Sigmoid colon (tissue), 6 donors: ENCODE measurements at regions not wholly inside any gene's neighbourhood (a gene's known extent, or its start where the extent isn't known, plus 50 kb on each side); places are given as distances from the start of the nearest gene placed in this dataset.

Experiments used
- DNase-seq: peaks from one replicate; pipeline ENCODE4 v3.0.0-alpha.2; 2019
- H3K27ac ChIP-seq, 4 donors: fragments of 200-600 bp; sonication (generic); one replicate each; pipeline ENCODE4 v1.5.1; 2016 to 2019; ENCODE audit warnings: mild to moderate bottlenecking in 1 of 4
- H3K27me3 ChIP-seq, 3 donors: fragments of 200-600 bp; sonication (generic); one replicate each; pipeline ENCODE4 v1.5.1; 2019; ENCODE audit warnings: mild to moderate bottlenecking in 1 of 3
- H3K36me3 ChIP-seq, 4 donors: fragments of 200-600 bp; sonication (generic); one replicate each; pipeline ENCODE4 v1.5.1; 2016 to 2019
- H3K4me1 ChIP-seq, 4 donors: fragments of 200-600 bp; sonication (generic); one replicate each; pipeline ENCODE4 v1.5.1; 2017 to 2019
- H3K4me3 ChIP-seq, 4 donors: fragments of 200-600 bp; sonication (generic); one replicate each; pipeline ENCODE4 v1.5.1; 2017 to 2019; ENCODE audit warnings: mild to moderate bottlenecking in 2 of 4, moderate library complexity in 1 of 4
- H3K9me3 ChIP-seq, 4 donors: fragments of 200-600 bp in 3 of 4; sonication (generic) in 3 of 4; one replicate each; pipeline versions ENCODE4 v1.5.1 to v1.6.1; 2013 to 2019
- EP300 ChIP-seq, 4 donors: sonication (generic); formaldehyde crosslinking; IDR thresholded peaks; one replicate each; pipeline ENCODE4 v1.6.1; 2017; ENCODE audit warnings: antibody characterized with exemption in 4 of 4
- POLR2A ChIP-seq, 2 donors: fragments of 450-650 bp; IDR thresholded peaks; one replicate each; pipeline ENCODE4 v1.6.1; 2016; ENCODE audit warnings: antibody characterized with exemption in 2 of 2, mild to moderate bottlenecking in 2 of 2, moderate library complexity in 2 of 2
- POLR2AphosphoS5 ChIP-seq, 4 donors: sonication (generic); formaldehyde crosslinking; IDR thresholded peaks; one replicate each; pipeline ENCODE4 v1.6.1; 2017; ENCODE audit warnings: antibody characterized with exemption in 4 of 4
- WGBS, 2 donors: extraction: QIAGEN DNeasy Blood & Tissue Kit; methylation state at CpG; one replicate each; pipeline ENCODE4 v1.1.7; 2013; 5-methylcytosine and 5-hydroxymethylcytosine counted together
- intact Hi-C: fragments of 100-400 bp; cut with DNase I; formaldehyde crosslinking; loops from one replicate; pipeline ENCODE4 v1.15.1; 2023
- TF ChIP-seq, protein P1 (sequence below), 4 experiments: fragments of 450-650 bp in 3 of 4; fragments of 200-600 bp in 1 of 4; IDR thresholded peaks; one replicate each; pipeline ENCODE4 v1.5.1; 2016 to 2019; ENCODE audit warnings: antibody characterized with exemption in 4 of 4, mild to moderate bottlenecking in 3 of 4, moderate library complexity in 2 of 4
- donor health status: healthy with polysubstance abuse.
- donor health status: healthy.

DNA sequence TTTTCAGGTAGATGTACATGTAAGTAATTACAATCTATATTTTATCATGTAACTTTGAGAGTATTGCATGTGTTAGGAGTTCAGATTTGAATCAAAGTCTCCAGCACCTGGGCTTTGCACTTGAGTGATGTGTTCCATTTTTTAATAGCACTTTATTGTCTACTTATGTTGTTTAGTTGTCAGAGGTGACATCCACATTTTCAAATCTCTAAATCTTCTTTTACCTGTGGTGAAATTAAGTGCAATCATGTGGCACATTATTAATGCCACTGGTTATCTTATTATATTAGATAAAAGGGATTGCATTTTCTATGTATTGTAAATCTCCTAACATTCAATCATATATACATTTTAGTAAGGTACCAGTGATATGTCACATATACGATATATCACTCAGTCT is 333.4 kb downstream of the AASDHPPT start:
- Histone ChIP-seq H3K4me3 (no peak overlapping the region), H3K27ac (no peak overlapping the region), H3K4me1 (no peaks in the 10 kb centered on the region), H3K36me3 (no peaks in the 10 kb centered on the region), H3K9me3 (no peaks in the 10 kb centered on the region), H3K27me3 (no peaks in the 10 kb centered on the region)
- 84 to 90% methylated on average over 1 of the region's 1 CpG for WGBS, 2 donors
- DNase-seq: no peak
- TF ChIP-seq POLR2A (IDR thresholded peaks at IDR 0.05) (no peak), EP300 (IDR thresholded peaks at IDR 0.05) (no peak), POLR2AphosphoS5 (IDR thresholded peaks at IDR 0.05) (no peak)
- TF ChIP-seq, protein P1, sequence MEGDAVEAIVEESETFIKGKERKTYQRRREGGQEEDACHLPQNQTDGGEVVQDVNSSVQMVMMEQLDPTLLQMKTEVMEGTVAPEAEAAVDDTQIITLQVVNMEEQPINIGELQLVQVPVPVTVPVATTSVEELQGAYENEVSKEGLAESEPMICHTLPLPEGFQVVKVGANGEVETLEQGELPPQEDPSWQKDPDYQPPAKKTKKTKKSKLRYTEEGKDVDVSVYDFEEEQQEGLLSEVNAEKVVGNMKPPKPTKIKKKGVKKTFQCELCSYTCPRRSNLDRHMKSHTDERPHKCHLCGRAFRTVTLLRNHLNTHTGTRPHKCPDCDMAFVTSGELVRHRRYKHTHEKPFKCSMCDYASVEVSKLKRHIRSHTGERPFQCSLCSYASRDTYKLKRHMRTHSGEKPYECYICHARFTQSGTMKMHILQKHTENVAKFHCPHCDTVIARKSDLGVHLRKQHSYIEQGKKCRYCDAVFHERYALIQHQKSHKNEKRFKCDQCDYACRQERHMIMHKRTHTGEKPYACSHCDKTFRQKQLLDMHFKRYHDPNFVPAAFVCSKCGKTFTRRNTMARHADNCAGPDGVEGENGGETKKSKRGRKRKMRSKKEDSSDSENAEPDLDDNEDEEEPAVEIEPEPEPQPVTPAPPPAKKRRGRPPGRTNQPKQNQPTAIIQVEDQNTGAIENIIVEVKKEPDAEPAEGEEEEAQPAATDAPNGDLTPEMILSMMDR (IDR thresholded peaks at IDR 0.05): no peak
- intact Hi-C loops: no loop called here

DNA sequence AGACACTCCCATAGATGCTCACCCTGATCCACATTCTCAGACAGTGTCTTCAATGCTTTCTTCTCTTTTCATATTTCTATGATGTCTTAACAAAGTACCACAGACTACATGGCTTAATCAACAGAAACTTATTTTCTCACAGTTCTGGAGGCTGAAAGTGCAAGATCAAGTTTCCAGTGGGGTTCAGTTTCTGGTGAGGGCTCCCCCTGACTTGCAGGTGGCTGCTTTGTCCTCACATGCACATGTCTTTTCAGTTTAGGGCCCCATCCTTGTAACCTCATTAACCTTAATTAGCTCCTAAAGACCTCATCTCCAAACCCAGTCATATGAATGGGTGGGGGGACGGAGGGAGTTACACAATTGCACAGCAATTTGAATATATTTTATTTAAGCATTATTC is 335.8 kb downstream of the AASDHPPT start:
- Histone ChIP-seq H3K4me1 (no peaks in the 10 kb centered on the region), H3K4me3 (no peak overlapping the region), H3K36me3 (no peaks in the 10 kb centered on the region), H3K9me3 (no peaks in the 10 kb centered on the region), H3K27me3 (no peaks in the 10 kb centered on the region), H3K27ac (no peak overlapping the region)
- intact Hi-C loops: no loop called here
- TF ChIP-seq, protein P1 (IDR thresholded peaks at IDR 0.05): no peak
- TF ChIP-seq EP300 (IDR thresholded peaks at IDR 0.05): no peak
- TF ChIP-seq POLR2AphosphoS5 (IDR thresholded peaks at IDR 0.05): no peak
- no peak for TF ChIP-seq POLR2A (IDR thresholded peaks at IDR 0.05)
- DNase-seq: no peak
- 76 to 88% methylated on average over 1 of the region's 1 CpG for WGBS, 2 donors

- WGBS, 2 donors: 64 to 79% methylated on average over 5 of the region's 5 CpGs
- Histone ChIP-seq H3K9me3 (no peaks in the 10 kb centered on the region), H3K27ac (no peak overlapping the region), H3K4me1 (no peaks in the 10 kb centered on the region), H3K4me3 (no peak overlapping the region), H3K36me3 (no peaks in the 10 kb centered on the region), H3K27me3 (no peaks in the 10 kb centered on the region)
- DNase-seq: no peak
- intact Hi-C loops: no loop called here
- TF ChIP-seq, protein P1 (IDR thresholded peaks at IDR 0.05): no peak
- no peak for TF ChIP-seq EP300 (IDR thresholded peaks at IDR 0.05)
- no peak for TF ChIP-seq POLR2AphosphoS5 (IDR thresholded peaks at IDR 0.05)
- no peak for TF ChIP-seq POLR2A (IDR thresholded peaks at IDR 0.05)
These were observed 338.0 kb downstream of the AASDHPPT start for GRCh38 chr11:106415510-106415909.

GRCh38 chr11:106418791-106419190 is 341.3 kb downstream of the AASDHPPT start:
- intact Hi-C loops: no loop called here
- 90 to 94% methylated on average over 1 of the region's 1 CpG for WGBS, 2 donors

More at GRCh38 chr11:106418791-106419190, 341.3 kb downstream of the AASDHPPT start:
- Histone ChIP-seq H3K9me3 (no peaks in the 10 kb centered on the region), H3K36me3 (no peaks in the 10 kb centered on the region), H3K27me3 (no peaks in the 10 kb centered on the region), H3K27ac (no peak overlapping the region), H3K4me3 (no peak overlapping the region), H3K4me1 (no peaks in the 10 kb centered on the region)
- no peak for DNase-seq
- TF ChIP-seq, protein P1 (IDR thresholded peaks at IDR 0.05): no peak
- no peak for TF ChIP-seq POLR2A (IDR thresholded peaks at IDR 0.05)
- no peak for TF ChIP-seq POLR2AphosphoS5 (IDR thresholded peaks at IDR 0.05)
- TF ChIP-seq EP300 (IDR thresholded peaks at IDR 0.05): no peak
